ENCODE measurements at regions not wholly inside any gene's neighbourhood (a gene's known extent, or its start where the extent isn't known, plus 50 kb on each side); places are given as distances from the start of the nearest gene placed in this dataset.
A peak's percentile ranks its signal among the peaks of the same experiment; 100 is the strongest.

DNA sequence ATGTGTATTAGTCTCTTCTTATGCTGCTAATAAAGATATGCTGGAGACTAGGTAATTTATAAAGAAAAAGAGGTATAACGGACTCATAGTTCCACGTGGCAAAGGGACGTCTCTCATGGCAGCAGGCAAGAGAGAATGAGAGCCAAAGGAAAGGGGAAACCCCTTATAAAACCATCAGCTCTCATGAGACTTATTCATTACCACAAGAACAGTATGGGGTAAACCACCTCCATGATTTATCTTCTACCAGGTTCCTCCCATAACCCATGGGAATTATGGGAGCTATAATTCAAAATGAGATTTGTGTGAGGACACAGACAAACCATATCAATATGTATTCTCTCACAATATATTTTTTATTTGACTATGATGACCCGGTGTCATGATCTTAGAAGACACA lies 109.1 kb downstream of the UTRN start:
- ATAC-seq (ENCODE audit: low read depth) = peak; percentile 71
- H3K27ac Mint-ChIP-seq = no peak overlapping the region
- peaks cover 2% of the 10 kb centered on the region for H3K9me3 Mint-ChIP-seq
- no peak overlapping the region for H3K4me3 Mint-ChIP-seq
- peaks cover 50% of the 10 kb centered on the region for H3K36me3 Mint-ChIP-seq (ENCODE audit: low read depth)
- peaks cover 30% of the 10 kb centered on the region for H3K4me1 Mint-ChIP-seq
- no peaks in the 10 kb centered on the region for H3K27me3 Mint-ChIP-seq
- no peak for DNase-seq
- TF ChIP-seq, protein P1, sequence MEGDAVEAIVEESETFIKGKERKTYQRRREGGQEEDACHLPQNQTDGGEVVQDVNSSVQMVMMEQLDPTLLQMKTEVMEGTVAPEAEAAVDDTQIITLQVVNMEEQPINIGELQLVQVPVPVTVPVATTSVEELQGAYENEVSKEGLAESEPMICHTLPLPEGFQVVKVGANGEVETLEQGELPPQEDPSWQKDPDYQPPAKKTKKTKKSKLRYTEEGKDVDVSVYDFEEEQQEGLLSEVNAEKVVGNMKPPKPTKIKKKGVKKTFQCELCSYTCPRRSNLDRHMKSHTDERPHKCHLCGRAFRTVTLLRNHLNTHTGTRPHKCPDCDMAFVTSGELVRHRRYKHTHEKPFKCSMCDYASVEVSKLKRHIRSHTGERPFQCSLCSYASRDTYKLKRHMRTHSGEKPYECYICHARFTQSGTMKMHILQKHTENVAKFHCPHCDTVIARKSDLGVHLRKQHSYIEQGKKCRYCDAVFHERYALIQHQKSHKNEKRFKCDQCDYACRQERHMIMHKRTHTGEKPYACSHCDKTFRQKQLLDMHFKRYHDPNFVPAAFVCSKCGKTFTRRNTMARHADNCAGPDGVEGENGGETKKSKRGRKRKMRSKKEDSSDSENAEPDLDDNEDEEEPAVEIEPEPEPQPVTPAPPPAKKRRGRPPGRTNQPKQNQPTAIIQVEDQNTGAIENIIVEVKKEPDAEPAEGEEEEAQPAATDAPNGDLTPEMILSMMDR (IDR thresholded peaks at IDR 0.05) = no peak
- POLR2A ChIA-PET = interaction anchor here (0.5 to 1.1 kb wide), 3 partner anchors 41 to 58 kb away, joined by 3 to 4 read pairs (median 4); no protein-coding TSS in a partner anchor
- CTCF ChIA-PET = no interaction called here
- intact Hi-C loops (cut with micrococcal nuclease) = loop anchor here (1.0 to 2.0 kb wide), 2 partner anchors 10 to 41 kb away; no protein-coding TSS in a partner anchor

DNA sequence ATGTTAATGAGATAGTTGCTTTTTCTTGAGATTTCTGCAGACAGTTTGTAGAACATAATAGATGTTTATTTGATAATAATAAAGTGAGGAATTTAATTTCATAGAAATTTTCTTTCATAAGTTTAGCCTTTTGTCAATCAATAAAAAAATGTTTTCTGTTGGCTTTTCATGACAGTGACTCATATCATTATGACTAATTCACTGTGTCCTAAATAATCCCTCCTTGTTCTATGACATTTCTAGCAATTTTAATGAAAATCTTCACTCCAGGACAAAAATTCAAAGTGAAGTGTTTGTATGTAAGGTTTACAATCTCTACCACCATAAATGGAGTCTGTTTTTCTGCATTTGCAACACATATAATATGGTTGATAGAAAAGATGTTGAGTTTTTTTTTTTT lies 109.9 kb downstream of the UTRN start:
- Mint-ChIP-seq H3K4me1 (peaks cover 36% of the 10 kb centered on the region), H3K36me3 (ENCODE audit: low read depth) (peaks cover 44% of the 10 kb centered on the region), H3K27ac (no peak overlapping the region), H3K4me3 (no peak overlapping the region), H3K9me3 (peaks cover 2% of the 10 kb centered on the region), H3K27me3 (no peaks in the 10 kb centered on the region)
- CTCF ChIA-PET = no interaction called here
- DNase-seq (no peak), ATAC-seq (ENCODE audit: low read depth) (no peak)
- POLR2A ChIA-PET = interaction anchor here (0.9 kb wide), 1 partner anchor 59 kb away, joined by 3 read pairs; no protein-coding TSS in a partner anchor
- intact Hi-C loops (cut with micrococcal nuclease) = loop anchor here (2.0 kb wide), 1 partner anchor 42 kb away; no protein-coding TSS in a partner anchor
- TF ChIP-seq, protein P1 (IDR thresholded peaks at IDR 0.05) = no peak

DNA sequence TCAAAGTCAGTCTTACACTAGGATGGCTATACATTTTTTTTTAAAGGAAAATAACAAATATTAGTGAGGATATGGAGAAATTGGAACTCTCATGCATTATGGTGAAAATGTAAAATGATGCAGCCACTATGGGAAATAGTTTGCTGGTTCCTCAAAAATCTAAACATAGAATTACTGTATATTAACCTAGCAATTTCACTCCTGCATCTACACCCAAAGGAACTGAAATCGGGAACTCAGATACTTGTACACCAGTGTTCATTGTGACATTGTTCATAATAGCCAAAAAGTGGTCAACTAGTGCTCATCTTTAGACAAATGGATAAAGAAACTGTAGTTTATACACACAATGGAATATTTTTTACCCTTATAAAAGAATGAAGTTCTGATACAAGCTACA lies 110.7 kb downstream of the UTRN start:
- ATAC-seq (ENCODE audit: low read depth) (no peak), DNase-seq (no peak)
- POLR2A ChIA-PET = no interaction called here
- intact Hi-C loops (cut with micrococcal nuclease) = loop anchor here (2.0 kb wide), 1 partner anchor 43 kb away; no protein-coding TSS in a partner anchor
- H3K27me3 Mint-ChIP-seq = no peaks in the 10 kb centered on the region
- TF ChIP-seq, protein P1 (IDR thresholded peaks at IDR 0.05) = no peak
- no peak overlapping the region for H3K4me3 Mint-ChIP-seq
- peaks cover 33% of the 10 kb centered on the region for H3K4me1 Mint-ChIP-seq
- peaks cover 2% of the 10 kb centered on the region for H3K9me3 Mint-ChIP-seq
- CTCF ChIA-PET = no interaction called here
- H3K27ac Mint-ChIP-seq = no peak overlapping the region
- peaks cover 38% of the 10 kb centered on the region for H3K36me3 Mint-ChIP-seq (ENCODE audit: low read depth)

DNA sequence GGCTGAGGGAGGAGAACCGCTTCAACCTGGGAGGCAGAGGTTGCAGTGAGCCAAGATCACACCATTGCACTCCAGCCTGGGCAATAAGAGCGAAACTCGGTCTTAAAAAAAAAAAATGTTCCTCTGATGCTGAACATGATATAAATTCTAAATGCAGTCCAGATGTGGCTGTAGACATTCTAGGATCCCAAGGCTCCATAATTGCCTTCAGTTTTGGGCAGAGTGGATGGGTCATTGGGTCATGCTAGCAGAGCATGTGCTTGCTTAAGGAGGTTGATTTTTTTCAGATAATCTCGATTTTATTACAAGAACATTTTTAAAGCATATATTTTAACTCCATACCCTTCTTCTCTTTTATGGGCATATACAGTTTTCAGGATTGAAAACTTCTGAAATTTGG lies 112.0 kb downstream of the UTRN start:
- H3K36me3 Mint-ChIP-seq (ENCODE audit: low read depth) = peaks cover 39% of the 10 kb centered on the region
- no peak overlapping the region for H3K4me3 Mint-ChIP-seq
- DNase-seq (no peak), ATAC-seq (ENCODE audit: low read depth) (no peak)
- H3K4me1 Mint-ChIP-seq = peaks cover 37% of the 10 kb centered on the region
- ChIA-PET POLR2A (no interaction called here), CTCF (no interaction called here)
- TF ChIP-seq, protein P1 (IDR thresholded peaks at IDR 0.05) = no peak
- no peak overlapping the region for H3K27ac Mint-ChIP-seq
- H3K27me3 Mint-ChIP-seq = no peaks in the 10 kb centered on the region
- intact Hi-C loops (cut with micrococcal nuclease) = no loop called here
- H3K9me3 Mint-ChIP-seq = peaks cover 2% of the 10 kb centered on the region

DNA sequence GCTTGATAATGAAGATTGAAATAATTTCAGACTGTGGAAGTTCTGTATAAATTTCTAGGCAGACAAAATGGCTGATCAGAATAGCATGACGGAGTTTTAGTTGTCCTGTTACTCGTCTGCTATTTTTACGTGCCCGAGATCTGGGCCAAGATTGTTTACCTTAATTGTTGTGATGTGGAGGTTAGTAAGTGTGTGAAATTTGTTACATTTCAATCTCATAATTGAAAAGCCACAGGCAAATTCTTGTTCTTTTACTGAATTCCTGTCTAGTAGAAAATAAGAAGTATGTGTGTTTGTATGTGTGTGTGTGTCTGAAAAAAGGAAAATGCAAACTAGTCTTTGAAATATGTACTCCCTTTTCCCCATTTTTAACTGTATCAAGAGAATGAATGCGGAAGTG lies 115.2 kb downstream of the UTRN start:
- intact Hi-C loops (cut with micrococcal nuclease) = loop anchor here (2.0 kb wide), 1 partner anchor 16 kb away; no protein-coding TSS in a partner anchor
- CTCF ChIA-PET = no interaction called here
- peaks cover 22% of the 10 kb centered on the region for H3K4me1 Mint-ChIP-seq
- no peak overlapping the region for H3K4me3 Mint-ChIP-seq
- DNase-seq (no peak), ATAC-seq (ENCODE audit: low read depth) (no peak)
- no peaks in the 10 kb centered on the region for H3K27me3 Mint-ChIP-seq
- POLR2A ChIA-PET = no interaction called here
- no peaks in the 10 kb centered on the region for H3K9me3 Mint-ChIP-seq
- H3K27ac Mint-ChIP-seq = no peak overlapping the region
- TF ChIP-seq, protein P1 (IDR thresholded peaks at IDR 0.05) = no peak
- peaks cover 53% of the 10 kb centered on the region for H3K36me3 Mint-ChIP-seq (ENCODE audit: low read depth)
